A549 (cell line): ENCODE measurements at regions not wholly inside any gene's neighbourhood (a gene's known extent, or its start where the extent isn't known, plus 50 kb on each side); places are given as distances from the start of the nearest gene placed in this dataset.

Experiments
- ATAC-seq, 2 experiments: fragments of 200-7000 bp in 1 of 2; fragments of >200 bp in 1 of 2; cut with Nextera tagmentation in 1 of 2; cut with Tn5 transposase in 1 of 2; 3 replicates each; pipeline versions ENCODE4 v1.8.0 to v1.9.1; 2018 to 2020; ENCODE audit warnings: mild to moderate bottlenecking in 1 of 2, moderate library complexity in 1 of 2
- CTCF ChIA-PET: fragments of 300-600 bp; sonication (Branson Sonifier 250); formaldehyde crosslinking; extraction: SDS; loops from one replicate; lab custom pipeline; 2021; ENCODE audit warnings: antibody characterized with exemption, inconsistent platforms; lab: Yijun Ruan, JAX
- POLR2A ChIA-PET: fragments of 350-600 bp; formaldehyde crosslinking; extraction: SDS; loops from one replicate; lab custom pipeline; 2021; ENCODE audit warnings: antibody characterized with exemption, inconsistent platforms; lab: Yijun Ruan, JAX
- DNase-seq, 2 experiments: peaks; one replicate each; pipeline versions ENCODE4 v3.0.0 to v3.0.0-alpha.2; 2011 to 2016; ENCODE audit warnings: low read depth in 1 of 2, low spot score in 1 of 2
- FAIRE-seq: peaks from 2 replicates; lab custom pipeline; 2011; peaks lifted over from hg19 to GRCh38; lab: Jason Lieb, UNC
- H3K27ac ChIP-seq, 2 experiments: fragments of >200 bp; sonication (Bioruptor Twin); formaldehyde crosslinking; 3 replicates each; pipeline ENCODE4 v1.5.1; 2016 to 2017
- H3K4me1 ChIP-seq: fragments of >200 bp; sonication (Bioruptor Twin); formaldehyde crosslinking; 3 replicates; pipeline ENCODE4 v1.6.1; 2016
- H3K4me2 ChIP-seq: fragments of >200 bp; sonication (Bioruptor Twin); formaldehyde crosslinking; 3 replicates; pipeline ENCODE4 v1.6.1; 2016
- H3K4me3 ChIP-seq: fragments of >200 bp; sonication (Bioruptor Twin); formaldehyde crosslinking; 3 replicates; pipeline ENCODE4 v1.5.1; 2016
- H3K9me3 ChIP-seq: fragments of >200 bp; sonication (Bioruptor Twin); formaldehyde crosslinking; 3 replicates; pipeline ENCODE4 v1.6.1; 2016
- BHLHE40 ChIP-seq: IDR thresholded peaks from 2 replicates; pipeline ENCODE4 v1.6.1; 2012; ENCODE audit warnings: low read depth, low read length, inconsistent platforms
- EHF ChIP-seq: fragments of 250-450 bp; sonication (Bioruptor Pico); IDR thresholded peaks from 2 replicates; pipeline ENCODE4 v1.5.0; 2020; ENCODE audit warnings: mild to moderate bottlenecking
- EP300 ChIP-seq, 2 experiments: fragments of >200 bp; sonication (Bioruptor Twin); formaldehyde crosslinking; IDR thresholded peaks; 2 replicates in 1 of 2; 3 replicates in 1 of 2; pipeline ENCODE4 v1.6.1; 2016 to 2017
- ESRRA ChIP-seq: fragments of 150-350 bp; IDR thresholded peaks from 2 replicates; pipeline ENCODE4 v1.6.1; 2014; ENCODE audit warnings: mild to moderate bottlenecking, low read length, borderline replicate concordance
- FOSB ChIP-seq: fragments of 250-450 bp; sonication (Bioruptor Pico); IDR thresholded peaks from 2 replicates; pipeline ENCODE4 v1.5.0; 2020; ENCODE audit warnings: mild to moderate bottlenecking, moderate library complexity
- FOSL2 ChIP-seq, 2 experiments: fragments of 450-650 bp in 1 of 2; fragments of >200 bp in 1 of 2; sonication (Bioruptor Twin) in 1 of 2; formaldehyde crosslinking; IDR thresholded peaks; 2 replicates each; pipeline versions ENCODE4 v1.5.0 to v1.6.1; 2016 to 2020; ENCODE audit warnings: mild to moderate bottlenecking in 1 of 2, moderate library complexity in 1 of 2
- FOXS1 ChIP-seq: fragments of 250-450 bp; sonication (Bioruptor Pico); IDR thresholded peaks from 2 replicates; pipeline ENCODE4 v1.5.0; 2020; ENCODE audit warnings: mild to moderate bottlenecking, moderate library complexity
- HDAC2 ChIP-seq: fragments of 200-600 bp; sonication (generic); IDR thresholded peaks from 2 replicates; pipeline ENCODE4 v1.6.1; 2016
- NFE2L2 ChIP-seq: fragments of 150-350 bp; conservative IDR thresholded peaks from 2 replicates; pipeline ENCODE4 v1.6.1; 2014; ENCODE audit warnings: low read length
- NR3C1 ChIP-seq: fragments of >200 bp; sonication (Bioruptor Twin); formaldehyde crosslinking; IDR thresholded peaks from 3 replicates; pipeline ENCODE4 v1.6.1; 2017
- PHF8 ChIP-seq: fragments of 200-600 bp; sonication (generic); IDR thresholded peaks from 2 replicates; pipeline ENCODE4 v1.6.1; 2016; ENCODE audit warnings: low read depth, mild to moderate bottlenecking, antibody characterized with exemption, moderate library complexity, borderline replicate concordance
- POLR2A ChIP-seq: IDR thresholded peaks from 2 replicates; pipeline ENCODE4 v1.6.1; 2012; ENCODE audit warnings: mild to moderate bottlenecking, low read length
- POLR2AphosphoS2 ChIP-seq: conservative IDR thresholded peaks from 2 replicates; pipeline ENCODE4 v1.6.1; 2012; ENCODE audit warnings: low read length, improper control_type of control experiment, inconsistent platforms
- RARB ChIP-seq: fragments of 250-450 bp; sonication (Bioruptor Pico); IDR thresholded peaks from 2 replicates; pipeline ENCODE4 v1.8.0; 2021; ENCODE audit warnings: mild to moderate bottlenecking, moderate library complexity
- RCOR1 ChIP-seq: fragments of 150-350 bp; IDR thresholded peaks from 2 replicates; pipeline ENCODE4 v1.6.1; 2014; ENCODE audit warnings: antibody characterized with exemption, low read length, low read depth
- RFX5 ChIP-seq: fragments of 450-650 bp; IDR thresholded peaks from 2 replicates; pipeline ENCODE4 v1.7.1; 2014; ENCODE audit warnings: antibody characterized with exemption, mild to moderate bottlenecking, moderate library complexity
- RNF2 ChIP-seq: fragments of 200-600 bp; sonication (generic); IDR thresholded peaks from 2 replicates; pipeline ENCODE4 v1.6.1; 2016; ENCODE audit warnings: low read depth, mild to moderate bottlenecking, antibody characterized with exemption, moderate library complexity, borderline replicate concordance
- SMC3 ChIP-seq: fragments of >200 bp; sonication (Bioruptor Twin); formaldehyde crosslinking; IDR thresholded peaks from 3 replicates; pipeline ENCODE4 v1.6.1; 2018; ENCODE audit warnings: inconsistent platforms
- SREBF2 ChIP-seq: fragments of 450-650 bp; IDR thresholded peaks from 2 replicates; pipeline ENCODE4 v1.6.1; 2014; ENCODE audit warnings: mild to moderate bottlenecking, moderate library complexity
- TFCP2L1 ChIP-seq: fragments of 250-450 bp; sonication (Bioruptor Pico); IDR thresholded peaks from 2 replicates; pipeline ENCODE4 v1.5.0; 2021; ENCODE audit warnings: mild to moderate bottlenecking
- ZFP36 ChIP-seq: fragments of 450-650 bp; IDR thresholded peaks from 2 replicates; pipeline ENCODE4 v1.6.1; 2014; ENCODE audit warnings: borderline replicate concordance; ENCODE audit not compliant: partially characterized antibody
- ZSCAN20 ChIP-seq: fragments of 250-450 bp; sonication (Bioruptor Pico); IDR thresholded peaks from 2 replicates; pipeline ENCODE4 v1.8.0; 2022; ENCODE audit warnings: mild to moderate bottlenecking, moderate library complexity
- WGBS: methylation state at CpG from one replicate; pipeline ENCODE4 v1.1.6; 2017; ENCODE audit errors: missing lambda C conversion rate; 5-methylcytosine and 5-hydroxymethylcytosine counted together
- TF ChIP-seq, protein P1 (sequence below): IDR thresholded peaks from 2 replicates; pipeline ENCODE4 v1.6.1; 2012; ENCODE audit warnings: low read depth, borderline replicate concordance
- TF ChIP-seq, protein P2 (sequence below): IDR thresholded peaks from 2 replicates; pipeline ENCODE4 v1.6.1; 2012
- TF ChIP-seq, protein P3 (sequence below): fragments of 150-350 bp; IDR thresholded peaks from 2 replicates; pipeline ENCODE4 v1.6.1; 2014; ENCODE audit warnings: low read depth, mild to moderate bottlenecking, low read length
- TF ChIP-seq, protein P4 (sequence below): fragments of 200-600 bp; sonication (generic); IDR thresholded peaks from 2 replicates; pipeline ENCODE4 v1.6.1; 2016; ENCODE audit warnings: antibody characterized with exemption, mild to moderate bottlenecking, moderate library complexity
- TF ChIP-seq, protein P5 (sequence below): IDR thresholded peaks from 2 replicates; pipeline ENCODE4 v1.6.1; 2012
- TF ChIP-seq, protein P6 (sequence below): fragments of >200 bp; sonication (Bioruptor Twin); formaldehyde crosslinking; IDR thresholded peaks from 3 replicates; pipeline ENCODE4 v1.6.1; 2016

DNA sequence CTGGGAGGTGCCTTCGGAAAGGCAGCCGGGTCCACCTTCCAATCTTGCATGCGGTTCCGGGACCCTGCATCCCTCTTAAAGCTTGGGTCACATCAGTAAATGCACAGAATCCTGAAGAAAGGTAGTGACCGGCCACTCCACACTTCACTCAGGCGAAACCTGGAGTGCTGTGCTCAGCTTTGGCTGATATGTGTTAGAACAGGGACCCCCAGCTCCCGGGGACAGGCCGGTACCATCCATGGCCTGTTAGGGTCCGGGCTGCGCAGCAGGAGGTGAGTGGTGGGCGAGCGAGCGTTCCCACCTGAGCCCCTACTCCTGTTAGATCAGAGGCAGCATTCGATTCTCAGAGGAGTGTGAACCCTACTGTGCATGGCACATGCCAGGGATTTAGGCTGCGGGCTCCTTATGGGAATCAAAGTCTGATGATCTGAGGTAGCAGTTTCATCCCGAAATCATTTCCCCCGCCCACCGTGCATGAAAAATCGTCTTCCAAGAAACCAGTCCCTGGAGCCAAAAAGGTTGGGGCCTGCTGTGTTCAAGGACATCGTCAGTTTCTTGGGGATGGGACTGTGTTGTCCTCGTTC, 143.0 kb downstream of the ERMARD start:
- no peak for DNase-seq
- ATAC-seq = no peak
- TF ChIP-seq NFE2L2 (no peak), SMC3 (no peak), EP300 (IDR thresholded peaks at IDR 0.05) (no peak), FOSB (CRISPR knock-in tag) (no peak), NR3C1 (no peak), FOSL2 (IDR thresholded peaks at IDR 0.05) (no peak), FOSL2 (CRISPR knock-in tag; IDR thresholded peaks at IDR 0.05) (no peak), TFCP2L1 (CRISPR knock-in tag) (no peak), PHF8 (no peak), RNF2 (no peak), SREBF2 (no peak), RARB (CRISPR knock-in tag) (no peak), ZSCAN20 (no peak), ZFP36 (no peak)
- TF ChIP-seq, protein P1, sequence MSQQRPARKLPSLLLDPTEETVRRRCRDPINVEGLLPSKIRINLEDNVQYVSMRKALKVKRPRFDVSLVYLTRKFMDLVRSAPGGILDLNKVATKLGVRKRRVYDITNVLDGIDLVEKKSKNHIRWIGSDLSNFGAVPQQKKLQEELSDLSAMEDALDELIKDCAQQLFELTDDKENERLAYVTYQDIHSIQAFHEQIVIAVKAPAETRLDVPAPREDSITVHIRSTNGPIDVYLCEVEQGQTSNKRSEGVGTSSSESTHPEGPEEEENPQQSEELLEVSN = no peak
- CTCF ChIA-PET = no interaction called here
- Histone ChIP-seq H3K4me2 (no peak overlapping the region), H3K9me3 (no peaks in the 10 kb centered on the region), H3K27ac (no peak overlapping the region), H3K4me1 (no peaks in the 10 kb centered on the region), H3K4me3 (no peak overlapping the region)
- no peak for FAIRE-seq
- 27% methylated on average over 7 of the region's 21 CpGs for whole genome bisulfite sequencing
- POLR2A ChIA-PET = no interaction called here

DNA sequence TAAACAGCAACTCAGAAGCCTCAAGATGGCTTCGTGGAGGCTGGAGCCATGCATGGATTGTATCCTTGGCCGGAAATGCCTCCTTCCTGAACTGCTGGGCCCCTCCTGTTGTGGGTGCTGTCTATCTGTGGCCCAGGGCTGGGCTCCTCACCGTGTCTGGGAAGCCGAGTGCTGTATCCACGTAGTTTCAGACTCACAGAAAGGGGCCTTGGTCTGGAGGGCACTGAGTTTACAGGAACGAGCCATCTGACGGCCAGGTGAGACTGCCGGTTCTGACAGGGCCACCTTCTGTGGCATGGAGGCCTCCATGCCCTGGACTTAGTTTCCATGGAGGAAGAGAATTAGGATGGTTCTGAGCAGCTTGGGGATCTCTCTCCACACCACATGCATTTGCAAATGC, 142.2 kb downstream of the ERMARD start:
- ATAC-seq = no peak
- ChIA-PET CTCF (interaction anchor here (0.7 kb wide), 1 partner anchor 636 kb away, joined by 3 read pairs; no protein-coding TSS in a partner anchor), POLR2A (no interaction called here)
- Histone ChIP-seq H3K27ac (no peak overlapping the region), H3K4me1 (no peaks in the 10 kb centered on the region), H3K4me2 (no peak overlapping the region), H3K9me3 (no peaks in the 10 kb centered on the region), H3K4me3 (no peak overlapping the region)
- no peak for DNase-seq
- WGBS = 20% methylated on average over 2 of the region's 8 CpGs
- no peak for FAIRE-seq
- TF ChIP-seq, protein P2, sequence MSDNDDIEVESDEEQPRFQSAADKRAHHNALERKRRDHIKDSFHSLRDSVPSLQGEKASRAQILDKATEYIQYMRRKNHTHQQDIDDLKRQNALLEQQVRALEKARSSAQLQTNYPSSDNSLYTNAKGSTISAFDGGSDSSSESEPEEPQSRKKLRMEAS = no peak
- TF ChIP-seq, protein P3, sequence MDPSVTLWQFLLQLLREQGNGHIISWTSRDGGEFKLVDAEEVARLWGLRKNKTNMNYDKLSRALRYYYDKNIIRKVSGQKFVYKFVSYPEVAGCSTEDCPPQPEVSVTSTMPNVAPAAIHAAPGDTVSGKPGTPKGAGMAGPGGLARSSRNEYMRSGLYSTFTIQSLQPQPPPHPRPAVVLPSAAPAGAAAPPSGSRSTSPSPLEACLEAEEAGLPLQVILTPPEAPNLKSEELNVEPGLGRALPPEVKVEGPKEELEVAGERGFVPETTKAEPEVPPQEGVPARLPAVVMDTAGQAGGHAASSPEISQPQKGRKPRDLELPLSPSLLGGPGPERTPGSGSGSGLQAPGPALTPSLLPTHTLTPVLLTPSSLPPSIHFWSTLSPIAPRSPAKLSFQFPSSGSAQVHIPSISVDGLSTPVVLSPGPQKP = no peak
- TF ChIP-seq, protein P4, sequence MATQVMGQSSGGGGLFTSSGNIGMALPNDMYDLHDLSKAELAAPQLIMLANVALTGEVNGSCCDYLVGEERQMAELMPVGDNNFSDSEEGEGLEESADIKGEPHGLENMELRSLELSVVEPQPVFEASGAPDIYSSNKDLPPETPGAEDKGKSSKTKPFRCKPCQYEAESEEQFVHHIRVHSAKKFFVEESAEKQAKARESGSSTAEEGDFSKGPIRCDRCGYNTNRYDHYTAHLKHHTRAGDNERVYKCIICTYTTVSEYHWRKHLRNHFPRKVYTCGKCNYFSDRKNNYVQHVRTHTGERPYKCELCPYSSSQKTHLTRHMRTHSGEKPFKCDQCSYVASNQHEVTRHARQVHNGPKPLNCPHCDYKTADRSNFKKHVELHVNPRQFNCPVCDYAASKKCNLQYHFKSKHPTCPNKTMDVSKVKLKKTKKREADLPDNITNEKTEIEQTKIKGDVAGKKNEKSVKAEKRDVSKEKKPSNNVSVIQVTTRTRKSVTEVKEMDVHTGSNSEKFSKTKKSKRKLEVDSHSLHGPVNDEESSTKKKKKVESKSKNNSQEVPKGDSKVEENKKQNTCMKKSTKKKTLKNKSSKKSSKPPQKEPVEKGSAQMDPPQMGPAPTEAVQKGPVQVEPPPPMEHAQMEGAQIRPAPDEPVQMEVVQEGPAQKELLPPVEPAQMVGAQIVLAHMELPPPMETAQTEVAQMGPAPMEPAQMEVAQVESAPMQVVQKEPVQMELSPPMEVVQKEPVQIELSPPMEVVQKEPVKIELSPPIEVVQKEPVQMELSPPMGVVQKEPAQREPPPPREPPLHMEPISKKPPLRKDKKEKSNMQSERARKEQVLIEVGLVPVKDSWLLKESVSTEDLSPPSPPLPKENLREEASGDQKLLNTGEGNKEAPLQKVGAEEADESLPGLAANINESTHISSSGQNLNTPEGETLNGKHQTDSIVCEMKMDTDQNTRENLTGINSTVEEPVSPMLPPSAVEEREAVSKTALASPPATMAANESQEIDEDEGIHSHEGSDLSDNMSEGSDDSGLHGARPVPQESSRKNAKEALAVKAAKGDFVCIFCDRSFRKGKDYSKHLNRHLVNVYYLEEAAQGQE = no peak
- TF ChIP-seq POLR2AphosphoS2 = no peak
- TF ChIP-seq EHF (CRISPR knock-in tag) = no peak
- no peak for TF ChIP-seq HDAC2
- no peak for TF ChIP-seq NFE2L2
- TF ChIP-seq PHF8 = no peak
- TF ChIP-seq POLR2A = no peak
- TF ChIP-seq, protein P5, sequence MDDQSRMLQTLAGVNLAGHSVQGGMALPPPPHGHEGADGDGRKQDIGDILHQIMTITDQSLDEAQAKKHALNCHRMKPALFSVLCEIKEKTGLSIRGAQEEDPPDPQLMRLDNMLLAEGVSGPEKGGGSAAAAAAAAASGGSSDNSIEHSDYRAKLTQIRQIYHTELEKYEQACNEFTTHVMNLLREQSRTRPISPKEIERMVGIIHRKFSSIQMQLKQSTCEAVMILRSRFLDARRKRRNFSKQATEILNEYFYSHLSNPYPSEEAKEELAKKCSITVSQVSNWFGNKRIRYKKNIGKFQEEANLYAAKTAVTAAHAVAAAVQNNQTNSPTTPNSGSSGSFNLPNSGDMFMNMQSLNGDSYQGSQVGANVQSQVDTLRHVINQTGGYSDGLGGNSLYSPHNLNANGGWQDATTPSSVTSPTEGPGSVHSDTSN = no peak
- no peak for TF ChIP-seq SMC3
- TF ChIP-seq ESRRA = no peak
- TF ChIP-seq FOSL2 (IDR thresholded peaks at IDR 0.05) = no peak
- no peak for TF ChIP-seq FOSL2 (CRISPR knock-in tag; IDR thresholded peaks at IDR 0.05)
- no peak for TF ChIP-seq FOXS1
- no peak for TF ChIP-seq RCOR1
- TF ChIP-seq BHLHE40 = no peak
- TF ChIP-seq, protein P6, sequence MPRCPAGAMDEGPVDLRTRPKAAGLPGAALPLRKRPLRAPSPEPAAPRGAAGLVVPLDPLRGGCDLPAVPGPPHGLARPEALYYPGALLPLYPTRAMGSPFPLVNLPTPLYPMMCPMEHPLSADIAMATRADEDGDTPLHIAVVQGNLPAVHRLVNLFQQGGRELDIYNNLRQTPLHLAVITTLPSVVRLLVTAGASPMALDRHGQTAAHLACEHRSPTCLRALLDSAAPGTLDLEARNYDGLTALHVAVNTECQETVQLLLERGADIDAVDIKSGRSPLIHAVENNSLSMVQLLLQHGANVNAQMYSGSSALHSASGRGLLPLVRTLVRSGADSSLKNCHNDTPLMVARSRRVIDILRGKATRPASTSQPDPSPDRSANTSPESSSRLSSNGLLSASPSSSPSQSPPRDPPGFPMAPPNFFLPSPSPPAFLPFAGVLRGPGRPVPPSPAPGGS = no peak
- TF ChIP-seq RFX5 = no peak
